HG03354 (cell line): ENCODE measurements at regions not wholly inside any gene's neighbourhood (a gene's known extent, or its start where the extent isn't known, plus 50 kb on each side); places are given as distances from the start of the nearest gene placed in this dataset.
A peak's percentile ranks its signal among the peaks of the same experiment; 100 is the strongest.
"Not testable (repeated sequence)": the region's sequence is repeated elsewhere in the genome, so short reads cannot be mapped to it uniquely, and the experiment has no call there.

Experiments used
- ATAC-seq: cut with Tn5 transposase; IDR thresholded peaks from one replicate; pipeline ENCODE4 v1.9.1; 2021; ENCODE audit warnings: mild to moderate bottlenecking; ENCODE audit not compliant: unreplicated experiment, poor library complexity, severe bottlenecking

DNA sequence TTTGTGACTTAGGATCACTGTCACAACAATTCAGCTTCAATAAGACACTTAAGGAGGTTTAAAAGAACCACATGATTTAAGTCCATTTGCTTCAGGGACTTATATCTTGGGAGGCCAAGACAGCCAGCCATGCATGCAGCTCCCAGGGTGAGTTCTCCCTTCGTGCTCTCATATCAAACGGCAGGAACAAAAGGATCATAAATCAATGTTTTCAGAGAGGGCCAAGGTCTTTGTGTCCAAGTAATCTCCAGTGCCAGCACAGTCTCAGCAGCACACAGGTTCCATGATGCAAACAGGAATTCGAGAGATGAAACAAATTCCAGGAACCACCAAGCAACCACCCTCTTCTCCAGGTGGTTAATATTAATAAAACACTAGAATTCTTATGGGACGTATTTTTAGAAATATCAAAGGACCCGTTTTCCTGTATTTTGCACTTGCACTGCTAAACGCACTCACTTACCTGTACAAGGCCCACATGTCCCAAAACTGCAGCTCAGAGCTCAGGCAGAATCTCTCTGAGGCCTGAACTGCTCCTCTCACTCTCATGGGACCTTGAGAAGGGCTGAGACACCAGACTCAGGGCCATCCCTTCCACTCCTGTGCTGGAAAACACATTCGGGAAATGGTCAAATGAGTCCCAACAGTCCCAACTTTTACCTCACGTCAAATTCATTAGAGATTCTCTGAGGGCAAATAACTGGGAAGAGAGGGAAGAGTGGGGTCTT lies 100.0 kb upstream of the RAB4A start:
- no peak for ATAC-seq

DNA sequence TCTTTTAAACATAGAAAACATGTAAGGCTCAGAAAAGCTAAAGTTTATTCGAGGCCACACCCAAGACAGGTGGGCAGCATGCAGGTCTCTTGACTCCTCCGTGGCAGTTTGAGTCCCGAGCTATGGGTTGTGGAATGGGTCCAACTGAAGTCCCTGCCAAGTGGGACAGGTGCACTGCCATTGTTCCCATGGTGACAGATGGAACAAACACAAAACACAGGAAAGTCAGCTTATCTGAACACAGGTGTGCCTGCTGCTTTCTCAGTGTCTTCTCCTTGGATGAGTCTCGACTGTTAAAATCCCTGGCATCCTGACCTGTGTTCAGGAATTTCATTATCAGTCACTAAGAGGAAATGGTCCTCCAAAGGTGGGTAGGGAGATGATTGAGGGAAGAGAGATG lies 99.0 kb upstream of the RAB4A start:
- no peak for ATAC-seq

DNA sequence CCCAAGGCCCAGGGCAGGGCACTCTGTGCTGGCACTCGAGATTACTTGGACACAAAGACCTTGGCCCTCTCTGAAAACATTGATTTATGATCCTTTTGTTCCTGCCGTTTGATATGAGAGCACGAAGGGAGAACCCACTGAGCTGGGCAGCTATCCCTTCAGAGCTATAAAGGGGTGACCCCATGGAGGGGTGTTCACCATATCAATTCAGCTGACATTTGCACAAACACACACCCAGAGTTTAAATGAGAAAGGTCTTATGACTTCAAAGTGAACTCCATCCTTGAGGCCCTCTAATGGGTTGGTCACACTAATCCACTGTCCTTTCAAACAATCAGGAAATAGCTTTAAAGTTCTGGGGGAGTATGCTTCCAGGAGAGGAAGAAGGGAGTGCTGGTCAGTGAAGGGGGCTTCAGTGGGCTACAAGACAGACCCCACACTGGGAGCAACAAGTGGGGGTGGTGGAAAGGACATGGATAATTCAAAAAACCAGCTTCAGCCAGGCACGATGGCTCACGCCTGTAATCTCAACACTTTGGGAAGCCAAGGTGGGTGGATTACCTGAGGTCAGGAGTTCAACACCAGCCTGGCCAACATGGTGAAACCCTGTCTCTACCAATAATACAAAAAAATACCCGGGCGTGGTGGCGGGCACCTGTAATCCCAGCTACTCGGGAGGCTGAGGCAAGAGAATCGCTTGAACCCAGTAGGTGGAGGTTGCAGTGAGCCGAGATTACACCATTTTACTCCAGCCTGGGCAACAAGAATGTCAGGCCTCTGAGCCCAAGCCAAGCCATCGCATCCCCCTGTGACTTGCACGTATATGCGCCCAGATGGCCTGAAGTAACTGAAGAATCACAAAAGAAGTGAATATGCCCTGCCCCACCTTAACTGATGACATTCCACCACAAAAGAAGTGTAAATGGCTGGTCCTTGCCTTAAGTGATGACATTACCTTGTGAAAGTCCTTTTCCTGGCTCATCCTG lies 97.1 kb upstream of the RAB4A start:
- not testable (repeated sequence) for ATAC-seq

DNA sequence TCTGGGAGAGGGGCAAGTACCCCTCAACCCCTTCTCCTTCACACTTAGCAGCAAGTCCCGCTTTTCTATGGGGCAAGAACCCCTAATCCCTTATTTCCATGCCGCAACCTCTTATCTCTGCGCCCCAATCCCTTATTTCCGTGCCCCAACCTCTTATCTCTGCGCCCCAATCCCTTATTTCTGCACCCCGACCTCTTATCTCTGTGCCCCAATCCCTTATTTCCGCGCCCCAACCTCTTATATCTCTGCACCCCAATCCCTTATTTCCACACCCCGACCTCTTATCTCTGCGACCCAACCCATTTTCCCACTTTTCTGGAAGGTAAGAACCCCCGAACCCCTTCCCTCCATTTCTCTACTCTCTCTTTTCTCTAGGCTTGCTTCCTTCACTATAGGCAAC lies 95.6 kb upstream of the RAB4A start:
- not testable (repeated sequence) for ATAC-seq

DNA sequence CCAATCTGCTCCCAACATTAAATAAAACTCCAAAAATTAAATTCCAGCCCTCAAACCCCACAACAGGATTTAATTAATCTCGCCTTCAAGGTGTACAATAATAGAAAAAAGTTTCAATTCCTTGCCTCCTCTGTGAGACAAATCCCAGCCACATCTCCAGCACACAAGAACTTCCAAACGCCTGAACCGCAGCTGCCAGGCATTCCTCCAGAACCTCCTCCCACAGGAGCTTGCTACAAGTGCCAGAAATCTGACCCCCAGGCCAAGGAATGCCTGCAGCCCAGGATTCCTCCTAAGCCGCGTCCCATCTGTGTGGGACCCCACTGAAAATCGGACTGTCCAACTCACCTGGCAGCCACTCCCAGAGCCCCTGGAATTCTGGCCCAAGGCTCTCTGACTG lies 94.5 kb upstream of the RAB4A start:
- ATAC-seq: not testable (repeated sequence)

DNA sequence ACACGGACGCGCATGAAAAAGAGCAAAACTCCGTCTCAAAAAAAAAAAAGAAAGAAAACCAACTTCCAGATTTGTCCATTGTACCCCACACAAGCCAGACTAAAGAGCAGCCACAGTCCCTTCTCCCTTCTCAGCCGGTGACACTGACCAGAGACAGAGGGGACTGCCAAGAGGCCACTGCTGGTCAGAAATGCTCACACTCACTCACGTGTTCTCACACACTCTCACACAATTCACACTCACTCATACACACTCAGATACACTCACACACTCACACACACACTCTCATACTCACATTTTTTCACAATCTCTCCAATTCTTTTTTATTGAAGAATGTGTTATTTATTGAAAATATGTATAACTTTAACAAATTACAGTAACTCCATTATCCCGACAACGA lies 90.8 kb upstream of the RAB4A start:
- ATAC-seq: no peak

DNA sequence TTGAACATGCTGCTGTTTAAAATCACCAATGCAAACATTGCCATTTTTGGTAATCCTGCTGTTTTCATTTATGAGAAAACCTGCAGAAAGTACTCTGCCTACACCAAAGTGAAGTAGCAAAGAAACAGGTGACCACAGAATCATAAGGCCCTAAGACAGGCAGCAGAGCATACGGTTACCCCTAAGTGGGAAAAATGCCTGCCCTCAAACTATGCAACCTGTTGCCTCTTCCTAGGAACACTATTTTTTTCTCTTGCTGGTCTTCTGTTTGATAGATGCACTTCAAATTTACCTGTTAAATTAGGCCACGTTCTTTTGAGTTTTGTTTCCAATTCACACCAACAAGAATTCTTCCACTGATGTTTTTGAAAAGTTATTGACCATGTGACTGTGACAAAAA lies 89.5 kb upstream of the RAB4A start:
- no peak for ATAC-seq

DNA sequence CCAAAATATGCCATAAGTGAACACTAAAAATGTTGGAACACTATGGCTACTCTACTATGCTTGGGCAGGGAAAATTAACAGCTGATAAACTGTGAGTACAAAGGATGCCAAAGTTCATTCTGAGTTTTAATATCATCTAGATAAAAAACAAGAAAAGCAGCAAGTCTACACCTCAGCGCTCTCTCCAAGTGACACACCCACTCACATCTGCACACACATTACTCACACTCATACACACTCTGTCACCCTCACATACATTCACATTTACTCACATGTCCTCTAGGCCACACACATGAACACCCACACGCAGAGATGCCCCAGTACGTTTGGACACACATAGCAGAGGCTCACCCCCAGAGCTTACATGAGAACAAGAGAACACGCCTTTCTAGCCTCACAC lies 87.3 kb upstream of the RAB4A start:
- no peak for ATAC-seq

DNA sequence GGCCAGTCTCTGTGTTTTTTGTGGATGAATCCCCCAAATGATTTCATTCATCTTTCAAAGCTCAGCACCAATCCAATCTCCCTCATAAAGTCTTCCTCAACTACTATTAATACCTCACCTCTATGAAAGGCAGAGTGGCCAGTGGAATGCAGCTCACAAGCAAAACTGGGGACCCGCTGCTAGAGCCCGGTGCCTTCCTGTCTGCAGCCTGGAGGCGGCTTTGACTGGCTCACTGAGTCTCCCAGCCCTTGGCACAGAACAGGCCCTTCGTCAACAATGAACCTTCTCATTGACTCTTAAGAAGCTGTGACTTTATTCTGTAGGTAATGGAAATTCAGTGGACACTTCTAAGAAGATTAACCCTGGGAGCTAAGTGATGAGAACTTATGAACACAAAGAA lies 86.8 kb upstream of the RAB4A start:
- no peak for ATAC-seq

DNA sequence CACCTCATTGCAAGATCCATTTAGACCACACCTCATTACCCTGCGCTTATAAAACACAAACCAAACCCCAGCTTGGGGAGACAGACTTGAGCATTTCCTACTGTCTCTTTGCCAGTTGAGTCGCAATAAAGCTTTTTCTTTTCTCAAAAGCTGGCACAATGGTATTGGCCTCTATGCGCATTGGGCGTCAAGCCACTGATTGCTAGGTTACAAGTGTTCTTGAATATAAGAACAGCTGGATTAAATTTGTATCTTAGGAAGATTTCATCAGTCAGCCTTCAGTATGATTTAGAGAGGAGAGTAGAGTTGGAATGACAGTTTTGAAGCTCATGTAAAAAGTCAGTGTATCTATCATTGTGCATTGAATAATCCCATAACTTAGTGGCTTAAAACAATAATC lies 84.9 kb upstream of the RAB4A start:
- ATAC-seq: no peak

DNA sequence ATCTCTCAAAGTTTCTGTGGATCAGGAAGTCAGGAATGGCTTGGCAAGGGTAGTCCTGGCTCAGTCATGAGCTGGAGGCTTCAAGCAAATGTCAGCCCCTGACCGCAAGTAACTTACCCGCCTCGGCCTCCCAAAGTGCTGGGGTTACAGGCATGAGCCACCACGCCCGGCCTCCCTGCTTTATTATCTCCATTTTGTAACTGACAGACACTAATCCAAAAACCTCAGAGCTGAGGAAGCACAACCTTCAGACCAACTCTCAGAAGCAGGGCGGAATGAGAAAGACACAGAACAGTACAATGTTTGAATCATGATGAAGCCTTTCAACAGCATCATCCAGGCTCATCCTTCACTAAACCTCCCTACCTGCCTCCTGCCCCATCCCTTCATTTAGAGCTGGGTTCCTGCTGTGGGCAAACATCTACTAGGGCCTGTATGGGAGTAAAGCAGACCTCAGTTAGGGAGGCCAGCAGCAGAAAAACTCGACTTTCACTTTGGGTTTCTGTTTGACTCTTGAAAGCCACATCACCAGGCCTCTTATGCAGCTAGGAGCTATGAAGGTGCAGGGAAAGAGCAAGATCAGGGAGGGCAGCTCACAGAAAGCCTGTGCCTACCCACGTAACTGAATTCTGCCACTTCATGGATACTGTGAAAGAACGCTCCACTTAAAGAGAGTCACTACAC lies 84.4 kb upstream of the RAB4A start:
- peak; percentile 86 for ATAC-seq

DNA sequence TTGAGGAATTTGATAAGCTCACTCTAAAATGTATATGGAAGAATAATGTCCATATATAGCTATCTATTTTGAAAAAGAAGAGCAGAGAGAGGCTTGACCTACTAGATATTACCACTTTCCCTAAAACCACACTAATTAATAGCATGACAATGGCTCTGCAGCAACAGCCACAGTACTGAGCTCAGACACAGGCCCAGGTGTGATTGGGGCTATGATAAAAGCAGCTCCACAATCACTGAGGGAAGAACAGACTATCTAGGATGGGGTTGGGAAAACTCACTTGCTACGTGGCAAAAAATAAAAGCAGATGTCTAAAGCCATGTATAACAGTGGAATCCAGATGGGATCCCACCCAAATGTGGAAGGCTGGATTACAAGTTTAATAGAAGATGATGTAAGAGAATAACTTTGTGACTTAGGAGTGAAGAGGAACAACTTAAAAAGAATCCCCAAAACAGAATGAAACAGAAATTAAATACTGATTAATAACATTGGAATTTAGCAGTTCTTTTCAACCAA lies 80.8 kb upstream of the RAB4A start:
- ATAC-seq: no peak

DNA sequence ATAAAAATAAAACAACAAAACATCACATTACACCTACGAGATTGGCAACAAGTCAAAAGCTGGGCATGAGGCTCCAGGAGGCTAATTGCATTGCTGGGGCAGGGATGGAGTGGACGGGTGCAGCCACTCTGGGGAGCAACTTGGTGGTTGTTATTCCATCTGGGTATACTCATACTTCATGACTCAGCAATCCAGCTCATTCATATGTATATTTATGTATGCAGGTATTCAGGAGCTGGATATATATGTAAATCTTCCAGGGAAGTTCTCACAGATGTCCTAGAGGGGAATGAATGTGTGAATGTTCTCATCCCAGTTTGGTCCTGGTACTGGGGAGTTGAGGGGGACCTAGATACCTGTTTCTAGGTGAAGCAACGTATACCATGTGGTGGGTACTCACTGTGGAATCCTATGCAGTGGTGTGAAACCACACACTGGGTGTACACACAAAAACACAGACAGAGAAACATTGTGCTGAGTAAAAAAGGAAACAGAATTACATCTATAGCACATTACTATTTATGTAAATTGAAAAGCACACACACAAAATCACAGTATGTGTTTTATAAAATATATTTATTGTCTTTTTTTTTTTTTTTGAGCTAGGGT lies 79.7 kb upstream of the RAB4A start:
- ATAC-seq: no peak

DNA sequence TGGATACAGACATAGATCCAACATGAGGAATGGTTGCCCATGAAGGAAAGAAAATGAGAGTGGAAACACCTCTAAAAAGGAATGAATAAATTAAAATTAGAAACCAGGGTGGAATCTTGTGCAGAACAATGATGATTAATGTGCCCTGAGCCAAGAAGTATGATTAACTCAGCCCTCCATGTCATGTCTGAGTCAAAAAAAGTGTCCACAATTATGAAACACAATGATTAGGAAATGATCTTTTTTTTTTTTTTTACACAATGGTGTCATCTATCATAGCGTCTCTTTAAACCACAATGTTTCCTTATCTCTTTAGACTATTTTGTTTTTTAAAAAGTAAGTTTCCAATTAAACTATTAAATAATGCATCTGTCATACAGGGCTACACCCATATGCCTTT lies 78.9 kb upstream of the RAB4A start:
- no peak for ATAC-seq

DNA sequence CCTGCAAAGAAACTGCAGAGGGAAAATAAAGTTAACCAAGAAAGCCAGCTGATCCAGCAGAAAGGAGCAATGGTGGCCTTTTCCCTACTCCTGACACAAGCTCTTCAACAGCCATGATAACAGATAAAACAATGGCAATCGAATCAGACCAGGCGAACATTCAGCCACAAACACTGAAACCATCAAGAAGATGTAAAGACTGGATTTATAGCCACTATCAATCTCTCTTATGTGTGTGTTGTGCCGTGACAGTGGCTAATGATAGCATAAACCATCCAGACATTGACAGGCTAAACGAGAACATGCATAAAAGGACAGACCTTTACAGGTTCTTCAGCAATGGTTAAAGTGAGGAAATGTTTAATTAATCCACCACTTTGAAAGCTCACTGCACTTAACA lies 78.1 kb upstream of the RAB4A start:
- ATAC-seq: no peak

DNA sequence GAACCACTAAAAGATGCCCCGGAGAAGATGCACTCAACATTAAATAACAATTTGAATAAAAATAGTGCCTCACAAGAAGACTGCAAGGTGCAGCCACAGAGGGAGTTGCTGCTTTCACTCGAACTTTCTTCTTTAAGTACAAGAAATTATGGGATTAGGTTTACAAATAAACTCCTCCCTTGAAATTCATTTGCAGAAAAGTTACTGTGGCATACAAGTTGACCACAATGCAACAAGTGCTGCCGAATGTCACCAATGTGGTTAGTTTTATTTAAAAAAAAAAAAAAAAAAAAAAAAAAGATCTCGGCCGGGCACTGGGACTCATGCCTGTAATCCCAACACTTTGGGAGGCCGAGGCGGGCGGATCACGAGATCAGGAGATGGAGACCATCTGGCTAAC lies 76.8 kb upstream of the RAB4A start:
- ATAC-seq: no peak

DNA sequence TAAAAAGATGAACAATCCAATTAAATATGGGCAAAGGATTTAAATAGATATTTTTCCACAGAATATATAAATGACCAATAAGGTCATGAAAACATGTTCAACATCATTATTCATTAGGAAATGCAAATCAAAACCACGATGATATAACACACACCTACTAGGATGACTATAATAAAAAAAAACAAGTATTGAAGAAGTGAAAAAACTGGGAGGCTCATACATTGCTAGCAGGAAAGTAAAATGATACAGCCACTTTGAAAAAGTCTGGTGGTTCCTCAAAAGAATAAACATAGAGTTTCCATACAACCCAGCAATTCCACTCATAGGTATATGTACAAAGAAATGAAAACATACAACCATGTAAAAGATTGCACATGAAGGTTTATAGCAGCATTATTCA lies 75.7 kb upstream of the RAB4A start:
- no peak for ATAC-seq

DNA sequence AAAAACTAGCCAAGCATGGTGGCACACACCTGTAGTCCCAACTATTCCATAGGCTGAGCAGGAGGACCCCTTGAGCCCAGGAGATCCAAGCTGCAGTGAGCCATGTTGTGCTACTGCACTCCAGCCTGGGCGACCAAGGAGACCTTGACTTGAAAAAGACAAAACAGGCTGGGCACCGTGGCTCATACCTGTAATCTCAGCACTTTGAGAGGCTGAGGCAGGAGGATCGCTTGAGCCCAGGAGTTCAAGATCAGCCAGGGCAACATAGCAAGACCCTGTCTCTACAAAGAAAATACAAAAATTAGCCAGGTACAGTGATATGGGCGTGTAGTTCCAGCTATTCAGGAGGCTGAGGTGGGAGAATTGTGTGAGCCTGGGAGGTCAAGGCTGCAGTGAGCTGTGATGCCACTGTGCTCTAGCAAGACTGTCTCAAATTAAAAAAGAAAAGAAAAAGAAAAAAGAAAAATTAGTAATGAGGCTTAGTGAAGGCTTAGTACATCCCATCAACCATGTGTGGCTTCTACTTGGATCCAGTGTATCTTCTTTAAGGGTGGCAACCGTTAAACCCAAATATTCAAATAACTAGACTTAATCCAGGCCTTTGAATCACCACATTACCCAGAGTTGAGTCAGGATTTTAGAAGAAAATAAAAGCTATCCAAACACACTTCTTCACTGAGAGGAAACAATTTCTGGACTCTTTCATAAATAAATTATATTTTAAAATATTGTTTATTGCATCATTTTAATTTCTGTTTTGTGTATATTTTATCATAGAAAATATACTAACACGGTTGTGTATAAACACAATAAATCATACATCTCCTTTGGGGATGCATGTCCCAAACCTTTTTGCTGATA lies 74.3 kb upstream of the RAB4A start:
- no peak for ATAC-seq

DNA sequence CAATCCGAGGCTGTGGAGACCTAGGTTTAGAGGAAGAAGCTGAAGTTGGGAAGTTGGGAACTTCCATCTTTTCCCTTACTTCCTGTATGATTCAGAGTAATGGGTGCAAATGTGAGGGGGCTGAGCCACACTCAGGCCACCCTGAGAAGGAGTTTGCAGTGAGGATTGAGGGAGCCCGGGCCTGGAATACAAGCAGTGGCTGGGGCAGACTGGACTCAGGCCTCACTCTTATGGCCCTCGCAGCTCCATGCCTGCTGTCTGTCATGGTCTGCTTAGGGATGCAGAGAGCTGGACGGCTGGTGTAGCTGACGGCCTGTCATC lies 73.7 kb upstream of the RAB4A start:
- no peak for ATAC-seq
